OCI-LY1 (cell line): ENCODE measurements at regions not wholly inside any gene's neighbourhood (a gene's known extent, or its start where the extent isn't known, plus 50 kb on each side); places are given as distances from the start of the nearest gene placed in this dataset.

Experiments
- H2AFZ ChIP-seq: fragments of 200-600 bp; sonication (generic), shearing (Covaris generic); 2 replicates; pipeline ENCODE4 v1.6.0; 2014; ENCODE audit warnings: antibody characterized with exemption, mild to moderate bottlenecking, low read length
- H3F3A ChIP-seq: fragments of 200-600 bp; sonication (generic), shearing (Covaris generic); 2 replicates; pipeline ENCODE4 v1.6.0; 2014; ENCODE audit warnings: mild to moderate bottlenecking, antibody characterized with exemption, low read length, moderate library complexity; ENCODE audit not compliant: insufficient read depth
- H3K27ac ChIP-seq: fragments of 200-600 bp; sonication (generic); 2 replicates; pipeline ENCODE4 v1.5.1; 2014; ENCODE audit warnings: low read length, mixed run types, mild to moderate bottlenecking, low read depth; ENCODE audit not compliant: poor library complexity, severe bottlenecking
- H3K27me3 ChIP-seq: fragments of 200-600 bp; sonication (generic); 2 replicates; pipeline ENCODE4 v1.6.0; 2014; ENCODE audit warnings: antibody characterized with exemption, mild to moderate bottlenecking, low read length, moderate library complexity; ENCODE audit not compliant: insufficient read depth
- H3K36me3 ChIP-seq: fragments of 200-600 bp; sonication (generic); 2 replicates; pipeline ENCODE4 v1.6.1; 2014; ENCODE audit warnings: mild to moderate bottlenecking, antibody characterized with exemption, low read length, moderate library complexity, mixed read lengths; ENCODE audit not compliant: insufficient read depth
- H3K4me1 ChIP-seq: fragments of 200-600 bp; sonication (generic); 2 replicates; pipeline ENCODE4 v1.5.1; 2014; ENCODE audit warnings: mild to moderate bottlenecking, low read length, moderate library complexity; ENCODE audit not compliant: insufficient read depth, severe bottlenecking
- H3K4me2 ChIP-seq: fragments of 200-600 bp; sonication (generic), shearing (Covaris generic); 2 replicates; pipeline ENCODE4 v1.6.1; 2014; ENCODE audit warnings: low read length
- H3K4me3 ChIP-seq: fragments of 200-600 bp; sonication (generic); 2 replicates; pipeline ENCODE4 v1.5.1; 2014; ENCODE audit warnings: low read length, low read depth, mild to moderate bottlenecking, mixed read lengths; ENCODE audit not compliant: poor library complexity, severe bottlenecking
- H3K79me2 ChIP-seq: fragments of 200-600 bp; shearing (Covaris generic); 2 replicates; pipeline ENCODE4 v1.6.1; 2016; ENCODE audit warnings: mixed run types, low read length, mixed read lengths; ENCODE audit not compliant: insufficient read depth
- H3K9ac ChIP-seq: fragments of 200-600 bp; sonication (generic), shearing (Covaris generic); 2 replicates; pipeline ENCODE4 v1.6.1; 2014; ENCODE audit warnings: mild to moderate bottlenecking, low read length, mixed read lengths
- H3K9me2 ChIP-seq: fragments of 200-600 bp; sonication (generic), shearing (Covaris generic); 2 replicates; pipeline ENCODE4 v1.6.1; 2014; ENCODE audit warnings: low read depth, mild to moderate bottlenecking, low read length, mixed read lengths
- H3K9me3 ChIP-seq: fragments of 200-600 bp; shearing (Covaris generic); 2 replicates; pipeline ENCODE4 v1.6.1; 2014; ENCODE audit warnings: low read length, mixed read lengths
- H4K20me1 ChIP-seq: fragments of 200-600 bp; sonication (generic), shearing (Covaris generic); 2 replicates; pipeline ENCODE4 v1.6.0; 2016; ENCODE audit warnings: mild to moderate bottlenecking, low read length; ENCODE audit not compliant: insufficient read depth
- EZH2 ChIP-seq: fragments of 200-600 bp; sonication (generic), shearing (Covaris generic); IDR thresholded peaks from 2 replicates; pipeline ENCODE4 v1.8.0; 2017; ENCODE audit warnings: borderline replicate concordance, mixed run types, mild to moderate bottlenecking, antibody characterized with exemption, low read length, moderate library complexity, mixed read lengths
- TF ChIP-seq, protein P1 (sequence below): fragments of 200-600 bp; sonication (generic), shearing (Covaris generic); IDR thresholded peaks from 2 replicates; pipeline ENCODE4 v1.5.1; 2017; ENCODE audit warnings: mild to moderate bottlenecking, antibody characterized with exemption, low read length, moderate library complexity, mixed read lengths

- H3K9me2 ChIP-seq, result no peaks in the 10 kb centered on the region
- no peak overlapping the region for H3K9ac ChIP-seq
- no peaks in the 10 kb centered on the region for H3K4me1 ChIP-seq
- no peaks in the 10 kb centered on the region for H4K20me1 ChIP-seq
- no peak overlapping the region for H3K27ac ChIP-seq
- H3F3A ChIP-seq, result no peaks in the 10 kb centered on the region
- no peak overlapping the region for H3K4me3 ChIP-seq
- no peaks in the 10 kb centered on the region for H3K9me3 ChIP-seq
- no peaks in the 10 kb centered on the region for H3K36me3 ChIP-seq
- no peaks in the 10 kb centered on the region for H3K27me3 ChIP-seq
- H3K4me2 ChIP-seq, result no peak overlapping the region
- no peak overlapping the region for H2AFZ ChIP-seq
- no peak for TF ChIP-seq EZH2
- TF ChIP-seq, protein P1, sequence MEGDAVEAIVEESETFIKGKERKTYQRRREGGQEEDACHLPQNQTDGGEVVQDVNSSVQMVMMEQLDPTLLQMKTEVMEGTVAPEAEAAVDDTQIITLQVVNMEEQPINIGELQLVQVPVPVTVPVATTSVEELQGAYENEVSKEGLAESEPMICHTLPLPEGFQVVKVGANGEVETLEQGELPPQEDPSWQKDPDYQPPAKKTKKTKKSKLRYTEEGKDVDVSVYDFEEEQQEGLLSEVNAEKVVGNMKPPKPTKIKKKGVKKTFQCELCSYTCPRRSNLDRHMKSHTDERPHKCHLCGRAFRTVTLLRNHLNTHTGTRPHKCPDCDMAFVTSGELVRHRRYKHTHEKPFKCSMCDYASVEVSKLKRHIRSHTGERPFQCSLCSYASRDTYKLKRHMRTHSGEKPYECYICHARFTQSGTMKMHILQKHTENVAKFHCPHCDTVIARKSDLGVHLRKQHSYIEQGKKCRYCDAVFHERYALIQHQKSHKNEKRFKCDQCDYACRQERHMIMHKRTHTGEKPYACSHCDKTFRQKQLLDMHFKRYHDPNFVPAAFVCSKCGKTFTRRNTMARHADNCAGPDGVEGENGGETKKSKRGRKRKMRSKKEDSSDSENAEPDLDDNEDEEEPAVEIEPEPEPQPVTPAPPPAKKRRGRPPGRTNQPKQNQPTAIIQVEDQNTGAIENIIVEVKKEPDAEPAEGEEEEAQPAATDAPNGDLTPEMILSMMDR, result no peak
- no peaks in the 10 kb centered on the region for H3K79me2 ChIP-seq
Observed at GRCh38 chr14:56868660-56869059, 58.4 kb upstream of the OTX2 start.

DNA sequence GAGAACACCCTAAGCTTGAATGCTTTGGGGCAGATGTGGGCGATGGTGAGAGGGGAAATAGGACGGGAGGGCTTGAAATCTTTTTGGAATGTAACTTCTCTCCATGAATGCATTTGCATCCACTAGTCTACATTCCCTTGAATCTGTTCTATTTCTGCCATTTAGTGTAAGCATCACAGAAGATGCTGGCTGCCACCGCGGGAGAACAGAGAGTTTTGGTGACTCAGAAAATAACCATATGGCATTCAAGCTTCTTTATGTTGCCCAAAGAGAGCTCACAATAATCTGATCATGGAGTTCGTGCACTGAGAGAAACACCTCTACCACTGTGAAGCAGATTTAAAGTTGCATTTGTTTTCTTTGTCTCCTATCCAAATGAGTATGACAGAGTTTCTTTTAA lies 52.6 kb upstream of the OTX2 start:
- Histone ChIP-seq H3K4me2 (no peak overlapping the region), H2AFZ (no peak overlapping the region), H3K27ac (no peak overlapping the region), H3K27me3 (no peaks in the 10 kb centered on the region), H3K4me3 (no peak overlapping the region), H3K9me3 (no peaks in the 10 kb centered on the region), H3K9ac (no peak overlapping the region), H3K79me2 (no peaks in the 10 kb centered on the region), H3F3A (no peaks in the 10 kb centered on the region), H3K9me2 (no peaks in the 10 kb centered on the region), H4K20me1 (no peaks in the 10 kb centered on the region), H3K4me1 (no peaks in the 10 kb centered on the region), H3K36me3 (no peaks in the 10 kb centered on the region)
- TF ChIP-seq, protein P1, result no peak
- no peak for TF ChIP-seq EZH2

DNA sequence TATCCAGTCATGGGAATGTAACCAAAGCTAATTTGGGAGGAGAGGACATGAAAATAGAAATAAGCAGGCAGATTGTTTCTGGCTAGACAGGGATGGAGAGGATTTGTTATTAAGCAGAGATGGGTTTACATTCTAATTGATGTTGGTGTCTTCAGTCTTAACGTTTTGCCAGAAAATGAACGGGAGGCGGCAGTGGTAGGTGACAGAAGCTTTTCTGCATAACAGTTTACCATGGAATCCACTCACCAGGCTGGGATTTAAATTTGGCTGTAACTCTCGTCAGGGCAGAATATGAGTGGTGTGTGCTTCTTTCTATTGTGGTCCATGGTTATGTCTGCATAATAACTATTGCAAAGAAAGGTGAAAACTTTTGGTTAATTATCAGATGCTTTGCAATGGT lies 50.2 kb upstream of the OTX2 start:
- no peak for TF ChIP-seq EZH2
- TF ChIP-seq, protein P1, result no peak
- Histone ChIP-seq H3K9me3 (no peaks in the 10 kb centered on the region), H3K4me2 (no peak overlapping the region), H3K4me3 (no peak overlapping the region), H3K4me1 (no peaks in the 10 kb centered on the region), H3K27me3 (no peaks in the 10 kb centered on the region), H3K9ac (no peak overlapping the region), H4K20me1 (no peaks in the 10 kb centered on the region), H3F3A (no peaks in the 10 kb centered on the region), H3K79me2 (no peaks in the 10 kb centered on the region), H3K9me2 (no peaks in the 10 kb centered on the region), H2AFZ (no peak overlapping the region), H3K36me3 (no peaks in the 10 kb centered on the region), H3K27ac (no peak overlapping the region)
